ENCODE measurements at regions not wholly inside any gene's neighbourhood (a gene's known extent, or its start where the extent isn't known, plus 50 kb on each side); places are given as distances from the start of the nearest gene placed in this dataset.
"Not testable (repeated sequence)": the region's sequence is repeated elsewhere in the genome, so short reads cannot be mapped to it uniquely, and the experiment has no call there.

DNA sequence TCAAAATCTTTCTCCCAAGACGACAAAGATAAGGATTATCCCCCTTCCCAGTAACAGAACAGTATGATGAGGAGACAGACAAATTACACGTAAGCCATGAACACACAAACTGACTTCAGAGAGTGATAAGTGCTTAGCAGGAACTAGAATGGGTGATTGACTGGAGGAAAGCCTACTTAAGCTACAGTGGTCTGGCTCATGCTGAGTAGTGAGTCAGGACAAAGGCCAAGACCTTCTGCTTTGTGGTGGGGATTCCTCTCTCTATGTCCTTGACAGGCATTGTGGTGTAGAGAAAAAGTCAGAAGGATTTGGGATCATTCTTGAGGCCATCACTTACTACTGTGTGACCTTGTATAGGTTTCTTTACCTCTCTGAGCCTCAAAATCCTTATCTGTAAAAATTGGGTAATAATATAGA is 381.9 kb upstream of the CCL2 start:
- H3K4me3 ChIP-seq (ENCODE audit: low read depth, low read length): no peak overlapping the region

DNA sequence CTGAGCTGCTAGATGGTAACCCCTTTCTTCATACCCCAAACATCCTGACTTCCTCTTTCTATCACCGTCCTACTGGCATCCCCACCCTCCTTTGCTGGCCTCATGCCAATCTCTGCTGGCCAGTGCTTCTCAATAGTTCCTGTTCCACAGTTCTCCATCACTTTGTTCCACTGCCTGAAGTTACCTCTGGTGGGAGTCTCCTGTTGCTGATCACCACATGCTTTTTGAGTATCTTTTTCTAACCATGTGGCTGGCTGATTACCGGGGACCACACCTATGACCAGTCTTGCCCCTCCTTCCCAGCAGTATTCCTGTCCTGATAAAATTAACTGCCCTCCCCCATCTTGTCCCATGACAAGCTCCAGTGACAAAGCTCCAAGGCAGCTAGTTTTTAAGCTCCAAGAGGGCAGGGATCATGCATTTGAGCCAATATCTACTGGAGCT is 380.4 kb upstream of the CCL2 start:
- no peak overlapping the region for H3K4me3 ChIP-seq (ENCODE audit: low read depth, low read length)

DNA sequence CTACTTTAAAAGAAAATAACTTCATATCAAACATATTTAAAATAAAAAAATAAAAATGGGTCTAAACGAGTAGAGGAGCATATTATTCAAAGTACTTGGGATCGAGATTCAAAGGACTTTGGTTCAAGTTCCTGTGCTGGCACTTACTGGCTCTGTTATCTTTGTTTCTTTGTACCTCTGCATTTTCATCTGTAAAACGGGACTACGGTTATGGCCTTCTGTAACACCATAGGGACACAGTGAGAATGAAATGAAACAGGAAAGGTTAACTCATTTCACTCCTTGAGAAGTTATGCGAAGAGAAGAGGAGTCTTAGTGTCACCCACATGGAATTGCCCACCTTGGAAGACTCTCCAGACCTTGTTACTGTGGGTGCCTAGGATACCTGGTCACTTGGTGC is 379.1 kb upstream of the CCL2 start:
- no peak overlapping the region for H3K4me3 ChIP-seq (ENCODE audit: low read depth, low read length)

DNA sequence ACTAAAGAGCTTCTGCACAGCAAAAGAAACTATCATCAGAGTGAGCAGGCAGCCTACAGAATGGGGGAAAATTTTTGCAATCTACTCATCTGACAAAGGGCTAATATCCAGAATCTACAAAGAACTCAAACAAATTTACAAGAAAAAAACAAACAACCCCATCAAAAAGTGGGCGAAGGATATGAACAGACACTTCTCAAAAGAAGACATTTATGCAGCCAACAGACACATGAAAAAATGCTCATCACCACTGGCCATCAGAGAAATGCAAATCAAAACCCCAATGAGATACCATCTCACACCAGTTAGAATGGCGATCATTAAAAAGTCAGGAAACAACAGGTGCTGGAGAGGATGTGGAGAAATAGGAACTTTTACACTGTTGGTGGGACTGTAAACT is 372.8 kb upstream of the CCL2 start:
- not testable (repeated sequence) for H3K4me3 ChIP-seq (ENCODE audit: low read depth, low read length)

DNA sequence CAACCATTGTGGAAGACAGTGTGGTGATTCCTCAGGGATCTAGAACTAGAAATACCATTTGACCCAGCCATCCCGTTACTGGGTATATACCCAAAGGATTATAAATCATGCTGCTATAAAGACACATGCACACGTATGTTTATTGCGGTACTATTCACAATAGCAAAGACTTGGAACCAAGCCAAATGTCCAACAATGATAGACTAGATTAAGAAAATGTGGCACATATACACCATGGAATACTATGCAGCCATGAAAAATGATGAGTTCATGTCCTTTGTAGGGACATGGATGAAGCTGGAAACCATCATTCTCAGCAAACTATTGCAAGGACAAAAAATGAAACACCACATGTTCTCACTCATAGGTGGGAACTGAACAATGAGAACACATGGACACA is 372.4 kb upstream of the CCL2 start:
- not testable (repeated sequence) for H3K4me3 ChIP-seq (ENCODE audit: low read depth, low read length)

DNA sequence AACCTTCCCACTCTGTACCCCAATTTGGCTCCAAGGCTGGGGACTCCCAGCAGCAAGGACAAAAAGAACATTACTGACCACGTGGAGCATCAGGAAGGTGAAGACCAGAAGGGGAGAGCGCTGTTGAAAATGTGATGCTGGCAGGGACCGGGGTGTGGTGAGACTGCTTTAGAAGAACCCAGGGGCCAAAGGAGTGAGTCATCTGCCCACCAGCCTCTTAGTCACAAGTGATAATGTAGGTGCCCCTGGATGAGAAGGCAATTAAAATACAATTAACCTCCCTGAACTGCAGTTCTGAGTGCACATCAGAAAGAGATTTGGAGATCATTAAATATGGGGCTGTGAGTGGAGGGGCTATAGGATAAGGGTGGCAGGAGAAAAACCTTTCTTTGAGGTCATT is 366.6 kb upstream of the CCL2 start:
- H3K4me3 ChIP-seq (ENCODE audit: low read depth, low read length): no peak overlapping the region

DNA sequence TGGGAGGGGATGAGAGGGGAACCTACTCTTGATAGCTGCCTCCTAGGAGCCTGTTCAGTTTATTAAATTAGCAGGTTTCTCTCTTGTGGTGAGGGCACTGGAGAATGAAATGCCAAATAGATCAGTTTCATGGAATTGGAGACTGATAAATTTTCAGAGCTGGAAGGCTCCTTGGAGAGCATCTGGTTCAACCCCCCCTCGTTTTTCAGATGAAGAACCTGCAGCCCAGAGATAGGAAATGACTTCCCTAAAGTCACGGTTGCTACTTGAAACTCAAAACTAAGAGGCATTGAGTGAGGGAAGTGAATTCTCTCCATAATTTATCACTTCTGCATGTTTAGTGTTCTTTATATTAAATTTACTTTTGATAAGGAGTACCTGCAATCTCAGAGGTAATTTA is 366.0 kb upstream of the CCL2 start:
- no peak overlapping the region for H3K4me3 ChIP-seq (ENCODE audit: low read depth, low read length)

DNA sequence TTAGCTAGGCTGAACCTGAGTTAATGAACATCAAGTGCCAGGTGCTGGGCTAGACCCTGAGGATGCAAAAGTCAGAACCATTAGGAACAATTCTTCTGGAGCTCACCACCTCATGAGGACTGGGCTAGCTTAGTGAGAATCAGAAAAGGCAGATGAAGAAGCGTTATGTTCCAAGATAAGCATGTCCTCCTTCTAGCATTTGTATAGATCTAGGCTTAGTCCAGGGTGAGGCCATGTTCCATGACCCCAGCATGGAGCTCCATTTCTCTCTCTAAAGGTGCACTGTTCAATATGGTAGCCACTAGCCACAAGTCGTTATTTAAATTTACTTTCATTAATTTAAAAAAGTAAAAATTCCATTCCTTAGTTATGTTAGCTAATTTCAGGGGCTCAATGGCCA is 365.3 kb upstream of the CCL2 start:
- no peak overlapping the region for H3K4me3 ChIP-seq (ENCODE audit: low read depth, low read length)

DNA sequence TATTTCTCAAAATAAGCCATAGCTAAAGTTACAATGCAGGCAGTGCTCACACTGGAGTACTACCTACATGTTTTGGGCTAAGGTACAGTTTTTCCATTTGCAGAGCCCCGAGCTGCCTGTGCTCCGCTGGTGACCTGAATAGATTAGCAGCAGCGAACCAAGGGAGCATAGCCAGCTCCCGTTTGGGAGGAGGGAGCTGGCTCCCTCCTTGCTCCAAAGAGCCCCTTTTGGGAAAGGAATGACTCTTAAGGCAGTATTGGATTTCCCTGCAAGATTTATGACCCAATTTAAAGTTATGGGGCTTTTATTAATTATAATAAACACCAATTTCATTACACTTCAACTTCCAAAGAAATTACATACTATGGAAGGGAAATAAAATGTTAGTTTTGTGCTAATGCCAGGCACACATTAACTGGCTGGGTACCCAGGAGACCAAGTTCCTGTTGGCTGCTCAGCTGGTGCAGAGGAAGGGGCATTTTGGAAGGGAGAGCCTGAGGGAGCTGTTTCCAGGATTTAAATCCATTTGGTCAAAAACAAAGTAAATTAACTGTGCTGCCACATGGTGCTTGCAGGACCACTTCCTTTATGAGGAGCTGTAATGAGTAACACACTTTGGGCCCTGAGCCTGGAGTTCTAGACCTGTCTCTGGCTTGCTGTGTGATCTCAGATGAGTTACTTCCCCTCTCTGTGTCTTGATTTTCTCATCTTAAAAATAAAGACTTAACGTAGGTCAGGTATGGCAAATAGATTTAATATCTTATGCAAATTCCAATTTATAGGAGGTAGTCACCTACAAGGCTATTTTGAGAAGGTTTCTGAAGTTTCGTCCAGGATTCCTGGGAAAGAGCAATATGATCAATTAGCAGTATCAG is 362.1 kb upstream of the CCL2 start:
- no peak overlapping the region for H3K4me3 ChIP-seq (ENCODE audit: low read depth, low read length)

DNA sequence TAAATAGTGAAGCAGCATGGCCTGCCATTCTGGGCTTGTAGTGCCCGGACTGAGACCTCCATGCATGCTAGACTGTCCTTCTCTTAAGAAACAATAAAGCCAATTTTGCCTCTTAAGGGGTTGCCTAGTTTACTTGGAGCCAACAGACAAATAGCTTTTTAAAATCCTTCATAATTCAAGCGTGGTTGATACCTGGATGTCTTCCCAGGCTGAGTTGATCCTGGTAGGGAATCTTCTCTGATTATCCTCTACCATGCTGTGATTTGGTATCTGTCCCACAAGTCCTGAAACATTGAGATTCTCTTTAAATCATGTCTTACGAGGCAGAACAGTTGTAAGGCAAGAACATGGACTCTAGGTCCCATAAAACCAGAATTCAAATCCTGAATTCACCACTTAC is 359.6 kb upstream of the CCL2 start:
- no peak overlapping the region for H3K4me3 ChIP-seq (ENCODE audit: low read depth, low read length)

DNA sequence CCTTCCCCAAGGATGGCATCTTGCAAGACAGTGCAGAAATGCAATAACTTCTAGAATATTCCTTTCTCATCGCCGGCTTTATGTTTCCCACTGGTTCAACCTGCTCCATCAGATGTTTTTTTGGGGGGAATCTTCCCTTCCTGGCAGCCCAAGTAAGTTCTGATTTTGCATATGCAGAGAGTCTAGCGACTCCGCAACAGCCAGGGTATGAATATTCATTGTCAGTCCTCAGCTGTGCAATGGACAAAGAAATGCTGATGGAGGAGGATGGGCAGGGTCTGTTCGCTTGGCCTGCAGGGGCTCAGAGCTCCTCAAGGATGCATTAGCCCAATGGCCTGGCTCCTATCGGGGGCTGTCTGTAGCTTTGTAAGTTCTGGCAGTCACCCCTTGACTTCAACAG is 358.8 kb upstream of the CCL2 start:
- H3K4me3 ChIP-seq (ENCODE audit: low read depth, low read length): no peak overlapping the region

DNA sequence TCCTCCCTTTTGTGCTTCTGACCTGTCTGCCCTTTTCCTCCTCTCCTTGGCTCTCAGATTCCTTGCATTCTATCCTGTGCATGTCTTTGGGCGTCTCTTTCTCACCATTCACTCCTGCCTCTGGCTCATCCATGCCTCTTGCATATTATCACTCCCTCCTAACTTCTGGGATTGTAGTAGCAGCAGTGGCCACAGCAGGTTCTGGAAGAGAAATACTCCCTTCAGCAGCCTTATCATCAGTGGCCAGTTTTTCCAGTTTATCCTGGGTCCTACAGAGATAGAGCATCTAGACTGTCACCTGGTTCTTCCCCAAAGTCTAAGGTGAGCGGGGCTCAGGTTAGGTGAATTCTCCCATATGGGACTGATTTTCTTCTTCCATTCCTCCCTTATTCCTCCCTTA is 354.0 kb upstream of the CCL2 start:
- no peak overlapping the region for H3K4me3 ChIP-seq (ENCODE audit: low read depth, low read length)

DNA sequence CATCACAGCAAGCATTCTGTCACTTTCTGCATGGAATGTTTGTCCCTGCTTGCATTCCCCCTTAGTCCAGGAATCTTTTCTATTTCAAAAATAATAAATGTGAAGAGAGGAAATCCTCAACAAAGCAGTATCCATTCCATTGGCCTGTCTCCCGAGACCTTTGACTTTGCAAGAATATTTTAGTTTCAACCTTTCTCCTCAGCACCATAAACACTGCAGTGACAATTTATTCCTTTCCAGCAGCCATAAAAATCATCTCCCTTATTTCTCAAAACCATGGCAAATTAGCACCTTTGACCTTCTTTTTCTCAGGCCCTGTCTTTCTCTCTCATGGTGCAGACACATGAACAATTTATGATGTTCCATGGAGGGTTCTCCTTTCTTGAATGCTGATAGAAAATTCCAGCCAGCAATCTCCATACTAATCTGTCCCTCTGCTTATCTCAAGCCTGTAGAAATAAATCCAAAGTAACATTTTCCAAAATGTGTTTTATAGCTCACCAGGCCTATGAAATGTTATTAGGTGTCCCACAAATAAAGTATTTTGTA is 352.1 kb upstream of the CCL2 start:
- H3K4me3 ChIP-seq (ENCODE audit: low read depth, low read length): no peak overlapping the region

DNA sequence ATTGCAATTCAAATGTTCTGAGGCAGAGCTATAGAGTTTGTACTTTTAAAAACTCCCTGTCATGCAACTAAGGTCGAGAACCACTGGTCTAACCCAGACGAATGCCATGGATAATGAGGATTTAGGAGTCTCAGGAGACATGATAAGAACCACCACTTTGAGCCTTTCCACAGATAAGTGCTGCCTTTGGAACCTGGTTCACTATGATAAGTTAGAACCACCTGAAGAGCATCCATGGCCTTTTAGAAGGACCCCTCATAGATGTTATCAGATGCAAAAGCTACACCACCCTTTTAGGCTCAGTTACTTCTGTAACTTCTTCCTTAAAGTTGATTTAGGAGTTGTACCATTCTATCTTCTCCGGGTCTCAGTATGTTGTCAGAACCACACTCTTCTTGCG is 350.6 kb upstream of the CCL2 start:
- H3K4me3 ChIP-seq (ENCODE audit: low read depth, low read length): no peak overlapping the region

DNA sequence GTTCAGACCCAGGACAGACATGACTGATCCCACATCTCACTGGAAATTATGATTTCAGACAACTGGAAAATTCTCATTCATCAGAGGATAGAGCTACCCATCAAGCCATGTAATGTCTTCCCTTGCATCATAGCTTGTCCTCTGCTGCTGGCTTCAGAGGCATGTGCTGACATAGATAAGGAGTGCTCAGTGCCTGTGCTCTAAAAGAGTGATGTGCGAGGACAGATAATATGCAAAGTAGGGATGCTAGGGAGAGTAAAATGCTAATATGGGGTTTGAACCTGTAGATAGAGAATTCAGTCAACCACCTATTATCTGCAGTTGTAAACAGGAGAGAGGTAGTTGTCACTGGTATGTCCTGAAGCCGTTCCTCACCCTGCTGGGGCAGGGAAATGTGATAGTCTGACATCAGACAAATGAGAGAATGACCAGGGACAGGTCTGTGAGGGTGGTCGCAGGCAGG is 349.7 kb upstream of the CCL2 start:
- H3K4me3 ChIP-seq (ENCODE audit: low read depth, low read length): no peak overlapping the region

DNA sequence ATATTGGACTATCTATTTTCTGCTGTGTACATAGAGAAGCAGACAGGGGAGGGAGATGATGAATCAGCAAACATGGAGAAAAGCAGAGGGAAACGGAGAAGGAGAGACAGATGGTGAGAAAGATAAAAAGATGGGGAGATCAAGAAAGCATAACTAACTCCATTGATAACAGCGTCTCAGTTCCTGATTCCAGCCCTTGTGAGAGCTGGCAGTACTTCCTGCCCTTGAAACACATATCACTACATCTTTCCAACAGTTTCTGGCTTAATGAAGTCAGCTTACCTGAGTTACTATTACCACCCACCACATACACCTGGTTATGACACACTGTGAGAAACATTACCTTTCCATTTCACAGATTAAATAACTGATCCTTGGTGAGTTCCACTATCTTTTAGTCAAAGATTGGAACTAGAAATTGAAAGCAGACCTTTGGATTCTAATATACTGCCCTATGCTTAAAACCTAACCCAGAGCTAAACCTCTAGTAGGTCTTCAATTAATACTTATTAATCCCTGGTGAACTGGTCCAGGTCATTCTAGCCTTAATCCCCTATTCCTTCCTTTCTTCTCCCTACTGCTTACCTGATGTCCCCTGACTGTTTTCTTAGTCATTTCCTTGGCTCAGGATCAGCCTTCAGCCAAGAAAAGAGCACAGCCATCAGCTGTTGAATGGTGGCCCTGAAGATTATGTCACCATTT is 346.6 kb upstream of the CCL2 start:
- H3K4me3 ChIP-seq (ENCODE audit: low read depth, low read length): no peak overlapping the region

DNA sequence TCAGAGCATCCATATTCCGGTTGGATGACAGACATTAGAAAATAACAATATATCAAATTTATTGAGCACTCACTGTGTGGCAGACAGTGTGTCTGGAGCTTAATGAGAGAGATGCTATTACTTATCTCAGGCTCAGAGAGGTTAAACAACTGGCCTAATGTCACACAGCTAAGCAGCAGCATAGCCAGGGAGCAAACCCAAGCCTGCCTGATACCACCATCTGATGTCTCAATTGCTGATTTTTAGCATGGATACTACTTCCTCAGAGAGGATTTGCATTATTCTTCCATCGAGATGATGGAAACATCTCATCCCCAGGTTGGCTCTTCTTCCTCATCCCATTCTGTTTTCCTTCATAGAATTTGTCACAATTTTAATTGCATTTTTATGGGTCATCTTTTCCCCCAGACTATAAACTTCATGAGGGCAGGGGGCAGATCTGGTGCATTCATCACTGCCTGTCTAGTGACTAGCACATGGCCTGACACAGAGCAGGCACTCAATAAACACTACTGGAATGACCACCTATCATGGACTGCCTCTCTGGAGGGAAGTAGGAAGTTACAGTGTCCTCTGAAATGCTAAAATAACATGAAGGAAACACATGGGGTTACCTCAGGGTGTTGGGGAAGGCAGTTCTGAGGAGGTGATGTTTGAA is 344.8 kb upstream of the CCL2 start:
- H3K4me3 ChIP-seq (ENCODE audit: low read depth, low read length): no peak overlapping the region

DNA sequence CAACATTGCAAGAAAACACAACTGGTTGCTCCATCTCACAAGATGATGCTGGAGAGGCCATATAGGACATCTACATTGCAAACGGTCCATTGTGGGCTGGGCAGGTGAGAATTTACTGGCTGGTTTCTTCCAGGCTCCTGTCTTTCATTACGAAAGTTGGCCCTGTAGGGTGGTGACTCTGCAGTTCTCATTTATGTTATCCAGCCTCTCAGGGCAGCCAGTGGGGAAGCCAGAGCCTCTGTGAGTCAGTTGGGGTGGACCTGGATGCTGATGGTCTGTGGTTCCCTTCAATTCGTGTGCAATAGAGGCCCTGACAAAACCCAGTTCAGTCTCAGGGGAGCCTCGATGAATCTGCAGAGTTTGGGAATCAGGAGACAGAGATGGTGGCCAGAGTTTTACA is 341.0 kb upstream of the CCL2 start:
- no peak overlapping the region for H3K4me3 ChIP-seq (ENCODE audit: low read depth, low read length)

DNA sequence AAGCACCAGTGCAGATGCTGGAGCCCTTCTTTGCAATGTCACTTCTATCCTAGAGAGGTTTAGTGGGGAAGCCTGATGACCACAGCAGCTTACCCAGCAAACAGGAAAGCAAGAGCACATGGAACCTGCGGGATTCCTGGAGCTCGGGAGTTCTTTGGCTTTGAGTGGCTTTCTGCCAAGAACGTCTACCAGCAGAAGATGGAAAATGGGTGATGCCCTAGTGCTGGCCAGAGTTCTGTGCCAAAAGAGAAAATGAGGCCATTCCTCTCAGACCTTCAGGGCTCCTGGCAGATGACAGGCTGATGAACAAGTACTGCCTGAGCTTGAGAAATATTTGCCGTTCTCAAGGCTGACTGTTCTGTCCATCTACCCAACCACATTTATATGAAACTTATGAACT is 332.1 kb upstream of the CCL2 start:
- no peak overlapping the region for H3K4me3 ChIP-seq (ENCODE audit: low read depth, low read length)

DNA sequence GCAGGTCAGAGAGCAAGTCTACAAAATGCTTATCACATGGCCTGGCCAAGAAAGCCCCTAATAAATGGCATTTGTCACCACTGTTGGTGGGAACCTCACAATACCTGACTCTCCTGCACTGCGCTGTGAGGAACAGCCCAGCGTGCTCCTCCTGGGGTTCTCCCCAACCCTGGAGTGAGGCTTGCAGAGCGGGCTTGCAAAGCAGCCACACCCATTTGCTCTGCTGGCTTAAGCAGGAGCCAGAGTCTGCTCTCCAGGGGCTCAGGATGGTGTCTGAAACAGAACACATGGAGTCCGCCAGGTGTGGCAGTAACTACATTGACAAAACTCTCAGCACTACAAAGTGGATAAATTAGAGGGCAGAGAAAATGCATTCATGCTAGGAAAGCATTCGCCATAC is 331.0 kb upstream of the CCL2 start:
- H3K4me3 ChIP-seq (ENCODE audit: low read depth, low read length): no peak overlapping the region

DNA sequence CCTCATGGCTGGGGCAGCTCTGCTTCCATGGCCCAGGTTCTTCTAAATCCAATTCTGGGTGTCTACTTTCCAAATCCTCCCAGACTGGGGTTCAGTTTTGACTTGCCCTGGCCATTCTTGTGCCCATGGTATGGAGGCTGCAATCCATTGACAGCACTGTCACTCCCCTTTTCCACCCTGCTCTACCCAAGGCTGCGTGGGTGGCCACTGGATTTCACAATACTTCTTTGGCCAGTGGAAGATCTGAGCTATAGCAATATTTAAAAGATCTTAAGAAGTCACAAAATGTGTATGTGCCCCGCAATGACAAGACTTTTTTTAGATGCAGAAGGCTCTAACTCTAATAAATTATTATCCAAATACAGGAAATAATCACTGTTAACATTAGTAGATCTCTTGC is 329.4 kb upstream of the CCL2 start:
- H3K4me3 ChIP-seq (ENCODE audit: low read depth, low read length): no peak overlapping the region

DNA sequence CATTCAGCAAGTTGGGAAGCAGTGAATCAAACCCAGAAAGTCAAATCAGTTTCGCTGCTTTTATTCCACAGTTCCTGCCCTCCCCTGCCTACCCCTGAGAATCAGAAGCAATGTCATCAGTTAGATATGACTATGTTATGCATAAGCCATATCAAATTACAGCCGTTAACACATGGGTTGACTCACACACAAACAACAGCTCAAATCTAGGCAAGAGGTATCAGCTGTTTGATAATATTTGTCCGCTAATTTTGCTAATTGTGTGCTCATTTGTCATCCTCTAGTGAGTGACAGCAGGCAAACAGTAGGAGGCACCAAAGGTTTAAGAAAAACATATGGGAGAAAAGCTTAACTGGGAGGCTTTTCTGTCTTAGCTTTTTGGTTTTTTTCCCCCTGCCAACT is 327.4 kb upstream of the CCL2 start:
- no peak overlapping the region for H3K4me3 ChIP-seq (ENCODE audit: low read depth, low read length)

Data from iPS-11a (cell line).